Colonic mucosa (tissue), 4 donors: ENCODE measurements at regions not wholly inside any gene's neighbourhood (a gene's known extent, or its start where the extent isn't known, plus 50 kb on each side); places are given as distances from the start of the nearest gene placed in this dataset.
A peak's percentile ranks its signal among the peaks of the same experiment; 100 is the strongest.

Experiments
- DNase-seq: peaks from one replicate; pipeline ENCODE4 v3.0.0-alpha.2; 2020
- H3K27ac ChIP-seq: fragments of 200-600 bp; one replicate; pipeline ENCODE4 v1.8.0; 2021
- H3K27me3 ChIP-seq: fragments of 200-600 bp; one replicate; pipeline ENCODE4 v1.8.0; 2021
- H3K36me3 ChIP-seq: fragments of 200-600 bp; one replicate; pipeline ENCODE4 v1.8.0; 2021
- H3K4me1 ChIP-seq: fragments of 200-600 bp; one replicate; pipeline ENCODE4 v1.8.0; 2021; ENCODE audit warnings: mild to moderate bottlenecking
- H3K4me3 ChIP-seq: fragments of 200-600 bp; one replicate; pipeline ENCODE4 v1.8.0; 2021
- H3K9ac ChIP-seq, 2 donors: one replicate each; pipeline ENCODE4 v1.7.0; 2013; ENCODE audit warnings: control low read depth in 2 of 2, low read depth in 2 of 2, low read length in 2 of 2
- H3K9me3 ChIP-seq: fragments of 200-600 bp; one replicate; pipeline ENCODE4 v1.8.0; 2021
- intact Hi-C: fragments of 100-400 bp; cut with DNase I; formaldehyde crosslinking; loops from one replicate; pipeline ENCODE4 v1.14.1; 2022
- TF ChIP-seq, protein P1 (sequence below): fragments of 200-600 bp; IDR thresholded peaks from one replicate; pipeline ENCODE4 v1.8.0; 2022; ENCODE audit warnings: antibody characterized with exemption, mild to moderate bottlenecking
- donor health status: healthy.
- donor health status: DM: no; HTN: no; CAD: no.
- donor health status: DM: no; HTN: no; CAD: no.

DNA sequence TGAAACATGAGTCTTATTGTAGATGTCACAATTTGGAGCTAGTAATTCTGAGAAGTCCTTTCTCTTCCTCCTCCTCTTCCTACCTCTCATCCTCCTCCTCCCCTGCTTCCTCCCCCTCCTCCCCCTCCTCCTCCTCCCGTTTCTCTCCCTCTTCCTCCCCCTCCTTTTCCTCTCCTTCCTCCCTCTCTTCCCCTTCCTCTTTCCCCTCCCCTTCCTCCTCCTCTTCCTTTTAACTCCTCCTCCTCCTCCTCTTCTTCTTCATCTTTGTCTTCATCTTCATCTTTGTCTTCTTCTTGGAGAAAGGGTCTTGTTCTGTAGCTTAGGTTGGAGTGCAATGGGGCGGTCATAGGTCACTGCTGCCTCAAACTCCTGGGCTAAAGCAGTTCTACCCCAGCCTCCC lies 161.8 kb downstream of the PCDH7 start:
- TF ChIP-seq, protein P1, sequence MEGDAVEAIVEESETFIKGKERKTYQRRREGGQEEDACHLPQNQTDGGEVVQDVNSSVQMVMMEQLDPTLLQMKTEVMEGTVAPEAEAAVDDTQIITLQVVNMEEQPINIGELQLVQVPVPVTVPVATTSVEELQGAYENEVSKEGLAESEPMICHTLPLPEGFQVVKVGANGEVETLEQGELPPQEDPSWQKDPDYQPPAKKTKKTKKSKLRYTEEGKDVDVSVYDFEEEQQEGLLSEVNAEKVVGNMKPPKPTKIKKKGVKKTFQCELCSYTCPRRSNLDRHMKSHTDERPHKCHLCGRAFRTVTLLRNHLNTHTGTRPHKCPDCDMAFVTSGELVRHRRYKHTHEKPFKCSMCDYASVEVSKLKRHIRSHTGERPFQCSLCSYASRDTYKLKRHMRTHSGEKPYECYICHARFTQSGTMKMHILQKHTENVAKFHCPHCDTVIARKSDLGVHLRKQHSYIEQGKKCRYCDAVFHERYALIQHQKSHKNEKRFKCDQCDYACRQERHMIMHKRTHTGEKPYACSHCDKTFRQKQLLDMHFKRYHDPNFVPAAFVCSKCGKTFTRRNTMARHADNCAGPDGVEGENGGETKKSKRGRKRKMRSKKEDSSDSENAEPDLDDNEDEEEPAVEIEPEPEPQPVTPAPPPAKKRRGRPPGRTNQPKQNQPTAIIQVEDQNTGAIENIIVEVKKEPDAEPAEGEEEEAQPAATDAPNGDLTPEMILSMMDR: no peak
- H3K4me3 ChIP-seq: no peak overlapping the region
- no peaks in the 10 kb centered on the region for H3K36me3 ChIP-seq
- no peak overlapping the region for H3K27ac ChIP-seq
- no peak overlapping the region for H3K9ac ChIP-seq
- H3K4me1 ChIP-seq: no peaks in the 10 kb centered on the region
- H3K27me3 ChIP-seq: no peaks in the 10 kb centered on the region
- H3K9me3 ChIP-seq: no peaks in the 10 kb centered on the region
- intact Hi-C loops: no loop called here
- no peak for DNase-seq

GRCh38 chr4:30882443-30882842 lies 162.3 kb downstream of the PCDH7 start:
- TF ChIP-seq, protein P1: no peak
- intact Hi-C loops: no loop called here
- Histone ChIP-seq H3K9ac (no peak overlapping the region), H3K27ac (no peak overlapping the region), H3K4me3 (no peak overlapping the region), H3K9me3 (no peaks in the 10 kb centered on the region), H3K36me3 (no peaks in the 10 kb centered on the region), H3K4me1 (no peaks in the 10 kb centered on the region), H3K27me3 (no peaks in the 10 kb centered on the region)
- no peak for DNase-seq

DNA sequence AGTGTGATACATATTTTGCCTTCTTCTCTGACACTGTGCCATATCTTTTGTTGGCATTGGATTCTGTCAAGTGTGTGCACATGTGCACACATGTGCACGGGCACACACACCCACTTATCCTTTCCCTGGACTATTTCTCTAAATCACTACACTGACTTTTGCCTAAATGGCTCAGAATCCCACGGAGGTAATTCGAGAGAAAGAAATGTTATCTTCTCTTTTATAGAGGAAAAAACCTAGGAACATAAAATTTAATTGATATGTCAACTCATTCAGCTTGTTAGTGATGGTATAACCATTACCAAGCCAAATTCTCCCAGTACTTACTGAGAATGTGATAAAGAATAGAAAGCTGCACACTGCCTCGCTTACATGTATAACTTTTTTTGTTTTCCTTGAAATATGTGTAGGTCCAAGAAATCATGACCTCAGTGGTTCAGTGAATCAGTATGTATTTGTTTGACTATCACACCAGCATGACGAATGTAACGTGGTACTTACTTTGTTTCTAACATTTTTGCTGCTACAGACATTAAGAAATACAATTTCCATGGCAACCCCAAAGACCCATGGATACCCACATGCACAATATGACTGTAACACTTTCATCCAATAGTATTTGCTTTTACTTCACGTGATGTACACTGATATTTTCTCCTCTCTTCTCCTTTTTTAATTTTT lies 163.0 kb downstream of the PCDH7 start:
- Histone ChIP-seq H3K4me1 (no peaks in the 10 kb centered on the region), H3K9ac (no peak overlapping the region), H3K27me3 (no peaks in the 10 kb centered on the region), H3K9me3 (no peaks in the 10 kb centered on the region), H3K36me3 (no peaks in the 10 kb centered on the region), H3K4me3 (no peak overlapping the region), H3K27ac (no peak overlapping the region)
- no peak for DNase-seq
- intact Hi-C loops: no loop called here
- TF ChIP-seq, protein P1: no peak

- Histone ChIP-seq H3K27me3 (no peaks in the 10 kb centered on the region), H3K9me3 (no peaks in the 10 kb centered on the region), H3K27ac (no peak overlapping the region), H3K9ac (no peak overlapping the region), H3K4me1 (peaks cover 7% of the 10 kb centered on the region), H3K36me3 (no peaks in the 10 kb centered on the region), H3K4me3 (no peak overlapping the region)
- no peak for DNase-seq
- TF ChIP-seq, protein P1: no peak
- intact Hi-C loops: no loop called here
Measured at GRCh38 chr4:30901461-30902451, 181.6 kb downstream of the PCDH7 start.

DNA sequence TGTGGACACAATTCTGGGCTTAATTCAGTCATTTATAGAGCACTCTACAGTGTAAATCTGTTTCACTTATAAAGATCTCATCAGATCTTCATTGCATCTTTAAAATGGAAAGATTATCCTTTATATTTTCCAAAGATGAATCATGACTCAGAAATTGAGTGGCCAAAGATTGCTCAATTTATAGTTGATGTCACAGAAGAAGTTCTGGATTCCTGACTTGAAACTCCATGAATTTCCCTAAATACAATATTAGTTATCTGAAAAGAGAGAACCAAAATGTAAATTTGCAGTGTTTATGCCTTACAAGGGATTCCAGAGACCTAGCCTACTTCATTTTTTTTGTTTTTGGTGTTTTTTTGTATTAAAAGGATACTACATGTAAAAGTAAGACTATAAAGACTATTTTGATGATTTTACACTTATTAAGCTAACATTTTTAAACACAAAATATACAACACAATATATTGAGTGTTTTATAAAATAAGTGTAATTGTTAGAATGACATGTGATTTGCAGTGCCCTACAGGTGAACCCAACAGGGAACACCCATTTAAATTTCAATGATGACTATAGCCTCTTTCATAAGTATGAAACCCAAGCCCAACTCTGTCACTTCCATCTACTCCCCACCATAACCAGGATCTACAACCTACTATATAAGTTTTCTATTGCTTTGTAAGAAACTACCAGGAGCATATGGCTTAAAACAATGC lies 183.5 kb downstream of the PCDH7 start:
- Histone ChIP-seq H3K36me3 (no peaks in the 10 kb centered on the region), H3K27me3 (no peaks in the 10 kb centered on the region), H3K9ac (no peak overlapping the region), H3K4me3 (no peak overlapping the region), H3K9me3 (no peaks in the 10 kb centered on the region), H3K4me1 (peaks cover 7% of the 10 kb centered on the region), H3K27ac (peak overlapping the region; percentile 74)
- TF ChIP-seq, protein P1: no peak
- no peak for DNase-seq
- intact Hi-C loops: no loop called here
